Adipocyte (in vitro differentiated cells): ENCODE measurements at regions not wholly inside any gene's neighbourhood (a gene's known extent, or its start where the extent isn't known, plus 50 kb on each side); places are given as distances from the start of the nearest gene placed in this dataset.
"Not testable (repeated sequence)": the region's sequence is repeated elsewhere in the genome, so short reads cannot be mapped to it uniquely, and the experiment has no call there.

Experiments
- DNase-seq: peaks from one replicate; pipeline ENCODE4 v3.0.0-alpha.2; 2015; ENCODE audit warnings: low read depth
- H3K27me3 ChIP-seq: replicated peaks from 2 replicates; pipeline ENCODE4 v1.7.0; 2013; ENCODE audit warnings: mild to moderate bottlenecking, low read length, moderate library complexity; ENCODE audit not compliant: control insufficient read depth, insufficient read depth
- H3K36me3 ChIP-seq: 2 replicates; pipeline ENCODE4 v1.7.0; 2013; ENCODE audit warnings: low read length, mild to moderate bottlenecking, moderate library complexity; ENCODE audit not compliant: control insufficient read depth, insufficient read depth, severe bottlenecking
- H3K4me1 ChIP-seq: 2 replicates; pipeline ENCODE4 v1.7.0; 2013; ENCODE audit warnings: mild to moderate bottlenecking, low read length, moderate library complexity; ENCODE audit not compliant: control insufficient read depth, insufficient read depth
- H3K4me3 ChIP-seq: 2 replicates; pipeline ENCODE4 v1.7.0; 2013; ENCODE audit warnings: mild to moderate bottlenecking, low read length, moderate library complexity
- H3K9ac ChIP-seq: 2 replicates; pipeline ENCODE4 v1.7.0; 2013; ENCODE audit warnings: mild to moderate bottlenecking, low read length, moderate library complexity
- H3K9me3 ChIP-seq: 2 replicates; pipeline ENCODE4 v1.7.0; 2013; ENCODE audit warnings: mild to moderate bottlenecking, low read length, moderate library complexity; ENCODE audit not compliant: control insufficient read depth

DNA sequence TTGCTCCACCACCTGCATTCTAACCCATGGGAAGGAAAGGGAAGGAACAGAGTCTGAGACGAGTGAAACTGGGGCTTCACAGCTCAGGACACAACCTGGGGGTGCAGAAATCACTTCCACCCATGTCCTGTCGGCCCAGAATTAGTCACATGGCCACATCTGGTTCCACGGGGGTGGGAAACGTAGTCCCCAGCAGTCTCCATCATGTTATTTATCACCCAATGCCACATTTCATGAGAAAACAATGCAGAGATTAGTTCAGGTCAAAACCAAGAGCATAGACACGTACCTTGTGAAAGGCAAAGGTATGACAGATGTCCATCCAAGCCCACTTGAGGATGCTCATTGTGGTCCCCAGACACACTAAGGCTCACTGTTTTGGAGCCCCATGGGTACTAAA is 125.1 kb downstream of the MED10 start:
- Histone ChIP-seq H3K36me3 (no peaks in the 10 kb centered on the region), H3K9ac (no peak overlapping the region), H3K4me3 (no peak overlapping the region), H3K4me1 (no peaks in the 10 kb centered on the region), H3K27me3 (no peaks in the 10 kb centered on the region), H3K9me3 (peaks cover 5% of the 10 kb centered on the region)
- DNase-seq = no peak

DNA sequence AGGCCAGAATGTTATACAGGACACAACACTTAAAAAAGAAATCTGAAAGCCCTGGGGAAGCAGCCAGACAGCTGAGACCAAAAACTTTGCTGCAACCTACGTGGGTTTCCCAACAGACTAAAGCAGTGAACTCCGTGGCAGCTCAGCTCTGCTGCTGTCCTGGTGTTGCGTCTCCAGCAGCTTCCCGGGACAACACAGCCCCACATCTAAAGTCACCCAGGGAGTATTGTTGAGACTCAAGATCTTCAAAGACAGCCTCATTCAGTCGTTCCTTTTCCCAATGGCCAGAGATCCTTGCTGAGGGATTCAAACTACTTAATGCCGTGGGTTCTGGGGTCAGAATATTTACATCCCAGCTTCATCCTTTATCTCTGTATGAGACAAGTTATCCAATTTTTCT is 125.8 kb downstream of the MED10 start:
- DNase-seq = no peak
- H3K36me3 ChIP-seq = no peaks in the 10 kb centered on the region
- no peak overlapping the region for H3K9ac ChIP-seq
- peaks cover 5% of the 10 kb centered on the region for H3K9me3 ChIP-seq
- no peak overlapping the region for H3K4me3 ChIP-seq
- no peaks in the 10 kb centered on the region for H3K4me1 ChIP-seq
- H3K27me3 ChIP-seq = no peaks in the 10 kb centered on the region

DNA sequence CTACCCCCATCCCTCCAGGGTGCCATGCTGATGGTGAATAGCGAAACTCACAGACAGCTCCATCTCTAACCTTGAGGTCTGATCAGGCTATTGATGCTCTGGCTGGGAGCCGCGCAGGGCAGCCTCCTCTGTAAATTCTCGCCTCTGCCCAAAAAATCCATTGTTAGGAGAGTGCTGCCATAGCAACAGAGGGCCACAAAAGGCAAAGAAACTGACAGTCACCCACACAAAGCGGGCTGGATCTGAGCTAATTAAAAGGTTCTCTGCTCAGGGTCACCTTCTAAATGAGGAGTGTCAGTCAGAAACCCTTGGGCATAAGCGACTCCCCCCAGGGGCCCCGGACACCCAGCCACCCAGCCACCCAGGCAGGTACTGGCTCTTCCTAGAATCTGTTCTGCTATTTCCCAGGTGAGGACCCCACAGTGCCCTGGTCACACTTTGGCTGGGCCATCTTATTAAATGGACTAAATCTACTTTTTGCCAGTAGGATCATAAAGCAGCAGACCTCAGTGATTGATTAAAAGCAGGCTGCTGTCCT is 126.7 kb downstream of the MED10 start:
- DNase-seq = no peak

DNA sequence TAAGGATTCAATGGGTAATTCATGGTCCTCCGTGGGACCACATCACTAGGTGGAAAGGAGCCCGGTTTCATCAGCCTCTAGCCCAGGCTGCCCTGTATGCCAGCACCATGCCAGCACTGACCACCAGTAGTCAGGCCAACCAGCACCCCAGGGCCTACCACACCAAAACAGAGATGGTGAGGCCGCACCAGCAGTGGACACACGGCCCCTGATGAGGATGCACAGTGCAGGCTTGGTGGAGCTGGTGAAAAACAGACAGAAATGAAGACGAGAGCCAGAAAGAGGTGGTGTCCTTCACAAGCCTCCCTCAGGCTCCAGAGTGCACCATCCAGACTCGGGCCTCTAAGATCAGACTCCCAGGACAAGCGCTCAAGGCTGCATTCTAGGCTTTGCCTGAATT is 128.2 kb downstream of the MED10 start:
- Histone ChIP-seq H3K4me1 (no peaks in the 10 kb centered on the region), H3K9ac (no peak overlapping the region), H3K4me3 (no peak overlapping the region), H3K27me3 (no peaks in the 10 kb centered on the region), H3K36me3 (no peaks in the 10 kb centered on the region), H3K9me3 (peaks cover 5% of the 10 kb centered on the region)
- DNase-seq = no peak

More for the DNA sequence above, 126.7 kb downstream of the MED10 start:
- H3K27me3 ChIP-seq = no peaks in the 10 kb centered on the region
- H3K9me3 ChIP-seq = peaks cover 5% of the 10 kb centered on the region
- H3K36me3 ChIP-seq = no peaks in the 10 kb centered on the region
- no peaks in the 10 kb centered on the region for H3K4me1 ChIP-seq
- H3K9ac ChIP-seq = no peak overlapping the region
- no peak overlapping the region for H3K4me3 ChIP-seq

- Histone ChIP-seq H3K4me3 (no peak overlapping the region), H3K4me1 (no peaks in the 10 kb centered on the region), H3K36me3 (no peaks in the 10 kb centered on the region), H3K9me3 (peaks cover 5% of the 10 kb centered on the region), H3K9ac (no peak overlapping the region), H3K27me3 (no peaks in the 10 kb centered on the region)
- no peak for DNase-seq
These were observed 130.2 kb downstream of the MED10 start for GRCh38 chr5:6248132-6248531.

DNA sequence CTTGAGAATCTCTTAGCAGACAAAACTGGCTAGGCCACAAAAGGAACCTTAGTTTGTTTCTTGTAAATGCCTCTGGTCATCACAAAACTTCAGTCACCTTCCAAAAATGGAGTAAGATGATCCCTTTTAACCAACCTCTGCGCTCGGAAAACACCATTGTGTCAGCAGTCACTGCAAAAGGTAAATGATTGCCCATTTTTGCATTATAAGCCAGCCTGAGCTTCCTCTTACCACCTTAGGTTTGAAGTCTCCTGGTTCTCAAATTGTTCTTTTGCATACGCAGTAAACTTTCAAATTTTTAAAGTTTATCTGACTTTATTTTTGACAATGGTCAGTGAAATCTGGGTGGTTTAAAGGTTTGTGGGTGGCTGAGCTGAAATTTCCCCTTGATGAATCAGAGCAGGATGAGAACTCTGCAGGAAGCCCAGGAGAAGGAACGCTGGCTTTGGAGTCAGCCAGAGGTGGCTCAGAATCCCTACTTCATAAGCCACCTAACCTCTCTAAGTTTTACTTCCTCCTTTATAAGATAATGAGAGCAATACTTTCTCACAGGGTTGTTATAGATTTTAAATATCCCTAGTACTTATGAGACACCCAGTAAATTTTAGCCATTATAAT is 131.4 kb downstream of the MED10 start:
- no peak overlapping the region for H3K4me3 ChIP-seq
- no peaks in the 10 kb centered on the region for H3K27me3 ChIP-seq
- H3K36me3 ChIP-seq = no peaks in the 10 kb centered on the region
- no peak for DNase-seq
- H3K9ac ChIP-seq = no peak overlapping the region
- H3K4me1 ChIP-seq = no peaks in the 10 kb centered on the region
- peaks cover 5% of the 10 kb centered on the region for H3K9me3 ChIP-seq

DNA sequence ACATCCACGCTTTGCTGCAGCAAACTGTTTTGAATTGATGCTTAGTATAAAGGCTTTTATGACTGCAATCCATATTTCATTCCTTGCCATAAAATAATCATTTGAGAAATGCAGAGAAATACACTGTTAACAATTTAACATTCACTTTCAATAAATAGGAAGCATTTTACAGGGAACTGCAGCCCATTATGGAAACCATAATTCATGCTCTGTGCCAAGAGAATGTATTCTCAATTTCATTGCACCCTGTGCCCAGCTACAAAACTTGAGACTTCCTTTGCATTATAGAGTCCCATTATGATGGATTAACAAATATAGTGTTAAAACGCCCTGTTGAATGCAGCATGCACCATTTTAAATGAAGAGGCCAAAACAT is 134.0 kb downstream of the MED10 start:
- Histone ChIP-seq H3K4me3 (no peak overlapping the region), H3K27me3 (no peaks in the 10 kb centered on the region), H3K36me3 (no peaks in the 10 kb centered on the region), H3K9ac (no peak overlapping the region), H3K9me3 (peaks cover 17% of the 10 kb centered on the region), H3K4me1 (no peaks in the 10 kb centered on the region)
- DNase-seq = no peak

- no peak overlapping the region for H3K4me3 ChIP-seq
These were observed 134.5 kb downstream of the MED10 start for GRCh38 chr5:6243706-6244338.

DNA sequence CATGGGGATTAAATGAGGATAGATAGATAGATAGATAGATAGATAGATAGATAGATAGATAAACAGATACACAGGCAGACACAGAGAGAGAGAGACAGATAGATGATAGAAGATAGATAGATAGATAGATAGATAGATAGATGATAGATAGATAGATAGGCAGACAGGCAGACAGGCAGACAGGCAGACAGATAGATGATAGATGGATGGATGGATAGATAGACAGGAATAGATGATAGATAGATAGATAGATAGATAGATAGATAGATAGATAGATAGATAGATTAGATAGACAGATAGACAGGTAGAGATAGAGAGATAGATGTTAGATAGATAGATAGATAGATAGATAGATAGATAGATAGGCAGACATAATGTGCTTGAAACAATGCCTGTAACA is 137.3 kb downstream of the MED10 start:
- H3K36me3 ChIP-seq, H3K4me3 ChIP-seq, H3K27me3 ChIP-seq, DNase-seq, H3K9ac ChIP-seq, H3K4me1 ChIP-seq: not testable (repeated sequence)
- H3K9me3 ChIP-seq = peaks cover 17% of the 10 kb centered on the region

More at GRCh38 chr5:6243706-6244338, 134.5 kb downstream of the MED10 start:
- Histone ChIP-seq H3K36me3 (no peaks in the 10 kb centered on the region), H3K4me1 (no peaks in the 10 kb centered on the region), H3K27me3 (no peaks in the 10 kb centered on the region), H3K9ac (no peak overlapping the region), H3K9me3 (peaks cover 17% of the 10 kb centered on the region)
- DNase-seq = no peak

GRCh38 chr5:6236858-6237481 is 141.4 kb downstream of the MED10 start:
- Histone ChIP-seq H3K4me1 (no peaks in the 10 kb centered on the region), H3K9me3 (peaks cover 17% of the 10 kb centered on the region)
- no peak for DNase-seq

GRCh38 chr5:6236170-6236793 is 142.1 kb downstream of the MED10 start:
- Histone ChIP-seq H3K27me3 (peaks cover 3% of the 10 kb centered on the region), H3K9ac (no peak overlapping the region), H3K36me3 (no peaks in the 10 kb centered on the region), H3K9me3 (peaks cover 17% of the 10 kb centered on the region), H3K4me3 (no peak overlapping the region), H3K4me1 (no peaks in the 10 kb centered on the region)
- no peak for DNase-seq

More at GRCh38 chr5:6236858-6237481, 141.4 kb downstream of the MED10 start:
- no peaks in the 10 kb centered on the region for H3K36me3 ChIP-seq
- peaks cover 3% of the 10 kb centered on the region for H3K27me3 ChIP-seq
- no peak overlapping the region for H3K9ac ChIP-seq
- no peak overlapping the region for H3K4me3 ChIP-seq
